ENCODE measurements at regions not wholly inside any gene's neighbourhood (a gene's known extent, or its start where the extent isn't known, plus 50 kb on each side); places are given as distances from the start of the nearest gene placed in this dataset.

DNA sequence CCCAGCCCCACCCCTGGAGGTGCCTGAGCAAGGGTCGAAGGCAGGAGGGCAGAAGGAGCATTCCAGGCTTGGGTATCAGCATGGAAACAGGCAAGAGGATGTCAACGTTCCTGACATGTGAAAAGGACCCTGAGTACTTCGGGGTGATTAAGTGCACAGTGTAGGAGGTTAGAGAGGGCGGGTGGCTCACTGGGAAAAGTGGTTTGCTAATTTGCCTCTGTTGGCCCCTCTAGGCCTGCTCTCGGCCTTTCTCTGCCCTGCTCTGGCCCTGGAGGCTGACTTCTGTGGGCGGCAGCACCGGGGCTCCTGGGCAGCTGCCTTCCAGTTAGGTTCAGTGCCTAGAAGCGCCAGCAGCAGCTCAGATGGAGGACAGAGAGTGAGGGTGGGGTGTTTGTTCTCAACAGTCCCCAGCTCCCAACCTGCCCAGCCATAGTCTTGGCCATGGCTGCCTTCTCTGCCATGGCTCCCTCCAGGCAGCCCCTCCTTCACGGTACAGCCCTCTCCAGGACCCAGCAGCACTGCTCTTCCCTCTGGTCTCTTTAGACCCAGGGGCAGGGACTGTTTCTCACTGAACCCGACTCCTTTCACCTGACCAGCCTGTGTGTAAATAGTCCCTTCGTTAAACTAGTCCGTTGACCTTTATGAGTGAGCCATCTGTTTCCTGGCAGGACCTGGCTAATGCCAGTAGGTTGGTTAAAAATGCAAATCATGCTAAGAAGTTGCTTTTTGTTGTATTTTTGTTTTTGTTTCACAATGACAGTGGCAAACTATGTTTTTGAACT, 107.1 kb upstream of the TPM1 start:
- DNase-seq: no peak

DNA sequence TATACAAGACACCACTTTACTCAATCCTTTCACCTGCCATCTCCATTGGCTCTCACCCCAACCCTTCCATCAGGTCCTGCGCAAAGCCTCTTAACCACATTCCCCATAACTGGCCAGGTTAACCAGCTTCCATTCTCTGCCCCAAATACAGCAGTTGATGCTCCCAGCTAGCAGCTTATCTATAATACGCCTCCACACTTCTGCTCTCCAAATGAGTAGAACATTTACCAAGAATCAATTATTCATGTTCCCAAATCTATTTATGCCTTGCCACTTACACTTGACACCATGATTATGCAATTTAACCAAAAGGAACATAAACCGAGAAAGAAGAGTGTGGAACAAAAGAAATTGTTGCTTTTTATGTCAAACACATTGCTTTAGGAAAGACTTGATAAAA, 103.7 kb upstream of the TPM1 start:
- DNase-seq: no peak

DNA sequence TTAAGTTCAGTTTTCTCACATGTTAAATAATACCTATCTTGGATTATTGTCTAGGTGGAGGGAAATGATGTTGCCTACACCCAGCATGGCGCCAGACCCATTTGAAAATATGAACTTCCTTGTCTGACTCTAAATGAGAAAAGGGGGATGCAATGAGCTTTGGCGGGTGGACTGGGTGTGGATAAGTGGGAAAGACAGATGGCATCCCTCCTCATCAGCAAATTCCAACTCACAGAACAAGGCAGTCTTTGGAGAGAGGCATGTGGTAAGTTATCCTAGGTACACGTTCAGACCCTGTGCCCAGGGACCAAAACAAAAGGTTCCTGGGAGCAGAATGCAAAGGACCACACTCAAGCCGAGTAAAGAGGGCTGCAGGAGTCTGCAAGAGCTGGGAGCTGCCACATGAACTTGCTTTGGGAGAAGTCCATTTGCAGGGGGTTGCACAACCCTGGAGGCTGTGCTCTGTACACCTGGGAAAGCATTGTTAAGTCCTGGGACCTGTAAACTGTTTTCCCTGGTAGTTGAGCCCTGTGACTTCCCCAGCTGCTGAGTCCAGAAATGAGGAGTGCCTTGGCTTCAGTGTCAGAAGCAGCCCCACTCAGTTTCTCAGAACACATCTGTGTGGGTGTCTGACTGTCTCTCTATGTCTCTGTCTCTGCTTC, 102.3 kb upstream of the TPM1 start:
- no peak for DNase-seq

GRCh38 chr15:62940755-62941361, 101.7 kb upstream of the TPM1 start:
- DNase-seq: no peak

DNA sequence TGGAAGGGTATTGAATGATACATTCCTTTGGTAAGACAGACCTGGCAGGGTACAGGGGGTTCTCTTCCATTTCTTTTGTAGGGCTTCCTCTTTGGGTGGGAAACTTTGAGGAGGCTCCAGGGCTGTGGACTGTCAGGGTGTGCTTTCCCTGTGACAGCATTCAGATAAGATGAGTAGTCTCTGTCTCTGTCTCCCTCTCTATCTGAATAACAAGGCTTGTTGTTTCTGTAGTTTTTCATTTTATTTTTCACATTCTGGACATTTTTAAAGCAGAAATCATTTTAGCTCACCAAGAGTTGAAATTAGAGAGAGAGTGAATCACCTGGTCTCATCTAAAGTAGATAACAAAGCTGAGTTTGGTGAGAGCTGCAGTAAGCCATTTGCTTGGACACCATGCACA, 100.8 kb upstream of the TPM1 start:
- no peak for DNase-seq

DNA sequence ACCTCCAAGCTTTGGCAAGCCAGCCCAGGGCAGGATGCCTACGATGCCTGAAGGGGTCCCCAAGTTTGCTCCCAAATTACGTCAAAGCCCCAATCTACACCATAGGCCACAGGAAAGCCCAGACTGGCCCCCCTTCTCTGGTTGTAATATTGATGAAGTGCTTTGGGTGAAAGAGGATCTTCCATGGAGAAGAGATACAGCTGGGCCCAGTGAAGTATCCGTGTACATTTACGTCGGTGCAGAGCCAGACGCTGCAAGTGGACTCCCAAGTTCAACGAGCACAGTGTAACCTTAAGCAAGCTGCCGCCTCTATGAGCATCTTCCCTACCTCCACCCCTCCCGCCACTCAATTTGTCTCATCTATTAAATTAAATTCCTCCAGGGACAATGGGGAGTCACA, 100.1 kb upstream of the TPM1 start:
- DNase-seq: no peak

GRCh38 chr15:62945063-62945462, 97.5 kb upstream of the TPM1 start:
- no peak for DNase-seq

DNA sequence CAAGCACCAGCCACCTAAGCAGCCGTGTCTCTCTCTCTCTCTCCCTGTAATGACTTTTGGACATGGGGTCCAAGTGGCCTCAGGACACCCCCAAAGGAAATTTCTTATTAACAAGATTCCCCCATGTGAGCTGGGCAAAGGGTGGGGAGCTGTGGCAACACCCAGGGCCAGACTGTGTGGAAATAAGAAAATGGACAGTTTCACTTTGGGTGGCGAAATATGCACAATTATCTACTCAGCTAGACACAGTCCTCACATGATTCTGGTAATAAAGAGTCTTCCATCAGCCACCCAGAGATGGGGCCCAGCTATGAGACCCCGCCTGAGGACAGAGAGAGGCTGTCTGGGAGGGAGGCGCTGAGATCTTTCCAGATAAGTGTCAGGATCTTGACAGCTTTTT, 96.8 kb upstream of the TPM1 start:
- DNase-seq: no peak

DNA sequence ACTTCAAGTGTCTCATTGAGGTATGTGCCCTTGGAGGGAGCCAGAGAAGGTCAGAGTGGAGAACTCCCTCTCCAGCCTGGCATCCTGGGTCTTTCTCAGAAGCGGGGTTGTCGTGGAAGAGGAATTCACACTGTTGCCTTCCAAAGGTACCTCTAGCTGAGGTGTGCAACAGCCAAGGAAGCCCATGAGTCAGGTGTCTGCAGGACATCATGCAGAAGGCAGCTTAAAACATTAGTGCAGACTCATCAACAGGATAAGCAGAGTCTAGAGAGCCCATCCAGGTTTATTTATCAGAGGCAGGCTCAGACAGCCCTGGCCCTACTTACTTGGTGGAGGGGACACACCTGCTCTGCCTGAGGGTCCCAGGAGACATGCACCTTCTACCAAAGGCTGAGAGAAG, 95.6 kb upstream of the TPM1 start:
- DNase-seq: no peak

DNA sequence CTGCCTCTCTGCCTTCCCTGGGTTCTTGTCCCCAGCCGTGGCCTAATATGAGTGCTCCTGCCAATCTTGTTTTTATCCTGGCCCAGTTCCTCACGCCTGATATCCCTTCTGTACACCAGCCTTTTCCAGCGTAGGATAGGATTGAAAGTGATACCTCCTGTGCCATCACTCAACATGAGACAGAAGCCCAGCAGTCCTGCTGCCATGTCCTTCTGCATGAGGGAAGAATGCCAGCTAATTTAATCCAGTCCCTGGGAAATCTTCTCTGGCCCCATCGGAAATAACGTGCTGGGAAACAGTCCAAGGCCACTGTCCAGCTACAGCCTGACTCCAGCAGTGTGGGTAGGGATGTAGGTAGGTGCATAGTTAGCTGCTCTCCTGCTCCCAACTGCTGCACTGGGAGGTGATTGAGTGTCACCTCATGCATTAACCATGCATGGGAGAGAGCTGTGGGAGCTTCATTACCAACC, 92.0 kb upstream of the TPM1 start:
- no peak for DNase-seq

DNA sequence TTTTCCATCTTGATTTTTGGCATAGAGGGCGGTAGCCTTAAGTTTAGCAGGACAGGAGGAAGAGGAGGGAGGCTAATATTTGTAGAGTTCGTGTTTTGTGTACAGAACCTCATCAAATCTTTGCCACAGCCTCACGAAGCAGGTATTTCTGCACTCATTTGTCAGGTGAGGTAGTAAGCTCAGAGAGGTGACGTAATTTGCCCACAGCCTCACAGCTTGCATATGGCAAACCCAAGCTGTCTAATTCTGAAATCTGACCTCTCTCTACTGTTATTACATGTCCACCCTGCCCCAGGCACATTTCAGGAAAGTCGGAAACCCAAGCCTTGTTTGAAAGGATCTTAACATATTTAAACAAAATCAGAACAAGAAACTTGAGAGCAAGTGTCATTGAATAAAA, 91.1 kb upstream of the TPM1 start:
- DNase-seq: no peak

GRCh38 chr15:62953021-62953420, 89.5 kb upstream of the TPM1 start:
- DNase-seq: no peak

- DNase-seq: no peak
Observed at GRCh38 chr15:62953496-62954045, 89.0 kb upstream of the TPM1 start.

GRCh38 chr15:62957130-62957529, 85.4 kb upstream of the TPM1 start:
- DNase-seq: no peak

DNA sequence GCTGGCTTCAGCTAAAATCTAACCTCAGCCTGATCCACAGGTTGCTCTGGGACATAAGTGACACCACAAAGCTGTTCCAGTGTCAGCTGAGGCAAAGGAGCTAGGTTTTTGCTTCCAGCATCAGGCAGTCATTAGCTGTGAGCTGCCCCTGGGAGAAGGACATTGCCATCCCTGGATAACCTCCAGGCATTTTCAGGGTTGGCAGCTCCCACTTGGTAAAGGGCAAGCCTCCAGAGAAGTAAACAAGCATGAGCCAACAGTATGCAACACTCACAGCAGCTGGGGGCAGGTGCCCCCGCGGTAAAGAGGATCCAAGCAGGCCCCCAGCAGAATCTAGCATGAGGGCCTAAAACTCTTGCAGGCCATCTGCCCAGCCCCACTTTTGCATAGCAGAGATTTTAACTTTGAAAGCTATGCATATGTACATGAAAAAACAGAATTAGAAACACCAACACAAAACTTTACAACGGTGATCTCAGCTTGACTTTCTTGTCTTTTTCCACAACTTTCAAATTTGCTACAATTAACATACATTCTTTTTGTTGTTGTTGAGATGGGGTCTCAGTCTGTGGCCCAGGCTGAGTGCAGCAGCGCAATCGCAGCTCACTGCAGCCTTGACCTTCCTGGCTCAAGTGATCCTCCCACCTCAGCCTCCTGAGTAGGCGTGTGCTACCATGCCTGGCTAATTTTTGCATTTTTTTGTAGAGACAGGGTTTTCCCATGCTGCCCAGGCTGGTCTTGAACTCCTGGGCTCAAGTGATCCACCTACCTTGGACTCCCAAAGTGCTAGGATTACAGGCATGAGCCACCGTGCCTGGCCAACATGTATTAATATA, 83.8 kb upstream of the TPM1 start:
- DNase-seq: no peak

DNA sequence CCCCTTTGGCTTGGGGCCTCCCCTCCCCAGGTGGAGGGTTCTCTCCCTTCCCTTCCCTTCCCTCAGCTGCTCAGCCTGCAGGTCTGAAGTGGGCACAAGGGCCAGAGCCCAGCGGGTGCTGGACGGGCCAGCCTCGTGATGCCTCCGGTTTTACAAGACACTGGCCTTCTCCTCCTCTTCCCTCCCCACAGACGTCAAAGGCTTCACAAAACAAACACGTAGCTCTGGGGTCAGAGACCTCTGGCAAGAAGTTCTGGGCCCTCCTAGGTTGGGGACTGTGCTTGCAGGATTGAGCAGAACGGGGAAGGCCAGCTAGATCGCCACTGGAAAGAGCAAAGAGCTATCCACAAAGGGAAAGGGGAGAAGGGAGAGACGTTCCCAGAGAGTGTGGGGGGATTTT, 81.4 kb upstream of the TPM1 start:
- no peak for DNase-seq

DNA sequence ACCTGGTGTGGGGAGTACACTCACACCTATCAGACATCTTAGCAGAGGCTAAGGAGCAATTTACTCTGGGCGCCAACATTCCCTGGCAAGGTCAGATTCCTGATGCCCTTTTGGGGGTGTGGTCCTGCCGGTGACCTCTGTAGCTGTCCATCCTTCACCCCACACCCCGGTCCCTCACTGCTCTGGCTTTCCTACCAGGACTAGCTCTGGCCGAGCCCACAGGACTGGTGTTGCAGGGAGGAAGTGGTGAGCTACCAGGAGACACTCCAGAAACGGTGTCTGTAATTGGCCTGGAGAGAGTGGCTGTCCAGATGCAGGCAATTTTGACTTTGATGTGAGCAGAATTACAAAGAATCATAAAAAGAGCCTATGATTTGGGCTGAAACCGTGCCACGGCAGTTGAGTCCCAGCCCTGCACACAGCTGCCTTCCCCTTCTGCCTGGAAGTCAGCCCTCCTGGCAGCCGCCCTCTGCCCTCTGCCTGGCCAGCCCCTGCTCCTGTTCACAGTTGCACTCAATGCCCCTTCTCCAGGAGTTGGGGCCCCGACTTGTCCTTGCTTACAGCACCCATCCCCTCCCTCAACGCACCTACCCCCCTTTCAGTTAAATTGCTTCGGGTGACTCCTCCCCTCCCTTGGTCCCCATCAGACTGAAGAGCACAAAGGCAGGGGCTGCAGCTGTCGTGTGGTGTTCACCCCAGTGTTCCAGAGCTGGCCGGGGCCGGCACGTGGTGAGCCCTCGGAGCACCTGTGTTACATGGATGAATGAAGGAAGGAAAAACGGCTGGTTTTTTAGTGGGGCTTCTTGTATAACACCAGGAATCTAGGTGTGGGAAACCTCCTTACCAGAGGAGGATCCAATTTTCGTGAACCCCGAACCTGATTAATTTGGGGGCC, 80.2 kb upstream of the TPM1 start:
- DNase-seq: no peak

GRCh38 chr15:62964251-62964650, 78.3 kb upstream of the TPM1 start:
- no peak for DNase-seq

DNA sequence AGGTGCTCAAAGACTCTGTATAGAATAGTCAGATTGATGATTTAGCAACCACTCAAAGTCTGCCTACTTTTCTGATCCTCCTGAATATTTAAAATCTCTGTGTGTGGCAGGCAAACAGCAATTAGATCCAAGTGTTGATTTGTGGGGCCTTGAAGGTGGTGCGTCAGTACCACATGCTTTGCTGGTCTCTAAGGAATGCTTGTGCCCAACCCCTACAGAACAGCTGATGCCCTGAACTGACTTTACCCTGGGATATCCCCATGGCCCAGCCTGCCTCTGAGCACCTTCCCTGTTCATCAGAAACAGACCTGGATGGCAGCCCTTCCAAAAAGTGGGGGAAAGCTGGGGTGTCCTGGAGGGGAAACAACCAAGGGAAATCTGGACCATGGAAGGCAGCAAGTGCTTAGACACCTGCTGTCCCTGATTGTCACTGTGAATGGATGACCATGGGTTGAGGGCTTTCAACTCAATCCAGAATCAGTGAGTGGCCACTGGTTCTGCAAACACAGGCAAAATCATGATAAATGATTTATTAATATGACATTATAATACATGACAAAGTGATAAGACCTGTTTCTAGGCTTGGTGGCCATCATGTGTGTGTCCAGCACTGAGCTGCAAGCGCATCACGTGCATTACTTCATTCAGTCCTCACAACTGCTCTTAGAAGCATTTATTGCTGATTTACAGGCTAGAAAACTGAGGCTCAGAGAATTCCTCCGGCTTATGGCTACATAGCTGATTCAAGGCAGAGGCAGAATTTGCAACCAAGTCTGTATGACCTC, 76.1 kb upstream of the TPM1 start:
- DNase-seq: no peak

DNA sequence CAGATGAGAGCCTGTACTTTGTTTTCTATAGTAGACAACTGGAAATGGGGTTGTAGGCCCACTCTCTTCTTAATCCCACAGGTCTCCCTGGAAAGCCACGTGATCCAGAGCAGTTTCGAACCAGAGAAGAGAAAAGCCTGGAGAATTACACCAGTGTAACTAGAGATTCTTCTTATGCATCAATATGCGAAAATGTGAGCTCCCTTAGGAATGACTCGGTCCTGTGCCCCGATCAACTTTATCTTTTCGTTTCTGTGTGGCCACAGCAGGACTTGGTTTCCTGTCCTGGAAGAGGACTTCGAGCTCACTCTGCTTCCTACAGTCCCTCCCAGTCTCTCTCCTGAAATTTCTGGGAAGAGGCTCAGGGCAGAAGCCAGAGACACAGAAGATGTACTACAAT, 73.8 kb upstream of the TPM1 start:
- DNase-seq: no peak

DNA sequence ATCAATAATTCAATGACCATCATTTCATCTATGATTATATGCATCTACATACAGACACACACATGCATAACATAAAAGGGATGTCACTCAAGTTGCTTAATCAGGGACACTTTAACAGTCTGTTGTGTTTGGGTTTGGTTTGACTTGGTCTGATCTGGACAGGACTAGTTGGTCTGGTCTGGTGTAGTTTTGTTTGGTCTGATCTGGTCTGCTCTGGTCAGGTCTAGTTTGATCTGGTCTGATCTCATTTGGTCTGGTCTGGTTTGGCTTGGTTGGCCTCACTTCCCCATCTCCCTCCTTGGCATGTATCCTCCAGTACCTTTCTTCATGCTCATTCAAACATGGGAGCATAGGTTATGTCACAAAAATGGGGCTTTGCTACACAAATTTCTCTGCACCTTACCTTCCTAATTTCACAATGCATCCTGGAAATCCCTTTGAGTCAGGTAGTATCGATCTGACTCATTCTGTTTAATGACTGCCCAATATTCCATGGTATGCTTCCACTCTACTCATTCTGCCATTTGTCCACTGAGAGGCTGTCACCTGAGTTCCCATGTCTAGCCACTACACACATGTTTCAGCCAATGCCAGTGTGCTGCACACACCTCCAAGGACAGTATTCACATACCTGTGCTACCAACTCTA, 73.0 kb upstream of the TPM1 start:
- no peak for DNase-seq
